ENCODE measurements at regions not wholly inside any gene's neighbourhood (a gene's known extent, or its start where the extent isn't known, plus 50 kb on each side); places are given as distances from the start of the nearest gene placed in this dataset.

DNA sequence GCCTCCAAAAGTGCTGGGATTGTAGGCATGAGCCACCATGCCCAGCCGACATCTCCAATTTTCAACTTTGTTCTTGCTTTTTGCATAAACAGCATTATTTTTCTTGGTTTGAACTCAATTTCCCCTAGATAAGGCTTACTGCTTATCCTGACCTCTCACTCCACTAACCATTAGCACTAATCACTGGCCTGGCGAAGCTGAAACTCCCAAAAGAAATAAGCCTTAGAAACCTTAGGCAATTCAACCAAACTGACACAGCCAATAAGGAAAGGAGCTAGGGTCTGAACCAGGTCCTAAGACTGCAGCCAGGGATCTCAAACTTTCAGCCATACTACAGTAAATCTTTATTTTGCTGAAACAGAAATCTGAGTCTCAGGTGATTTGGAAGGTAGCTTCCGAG is 448.0 kb downstream of the RMST start:
- Histone ChIP-seq H3K4me3 (ENCODE audit: low read length) (no peak overlapping the region), H3K4me1 (ENCODE audit: control insufficient read depth, insufficient read depth, low read length) (no peaks in the 10 kb centered on the region), H3K36me3 (ENCODE audit: control insufficient read depth, insufficient read depth, low read length) (no peaks in the 10 kb centered on the region), H3K9ac (ENCODE audit: low read length) (no peak overlapping the region), H3K27me3 (ENCODE audit: control insufficient read depth, insufficient read depth, low read length) (no peaks in the 10 kb centered on the region), H3K27ac (ENCODE audit: low read depth, low read length) (no peak overlapping the region)

DNA sequence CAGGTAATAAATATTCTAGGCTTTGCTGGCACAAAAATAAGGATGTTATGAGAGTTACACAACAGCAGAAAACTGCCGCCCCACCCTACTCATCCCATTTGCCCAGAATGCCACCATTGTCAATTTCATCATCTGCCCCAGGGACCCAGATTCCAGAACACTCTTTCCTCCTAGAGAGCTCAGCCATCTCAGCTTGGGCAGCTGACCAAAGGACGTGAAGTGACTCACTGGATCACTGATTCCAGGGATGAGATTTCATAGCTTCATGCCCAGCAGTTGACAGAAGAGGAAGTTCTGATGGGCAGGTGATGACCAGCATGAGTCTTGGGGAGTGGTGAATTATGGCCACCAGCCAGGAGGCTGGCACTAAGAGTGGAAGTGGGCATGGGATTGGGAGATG is 450.3 kb downstream of the RMST start:
- no peak overlapping the region for H3K9ac ChIP-seq (ENCODE audit: low read length)
- H3K4me3 ChIP-seq (ENCODE audit: low read length), result no peak overlapping the region
- H3K27me3 ChIP-seq (ENCODE audit: control insufficient read depth, insufficient read depth, low read length), result no peaks in the 10 kb centered on the region
- no peaks in the 10 kb centered on the region for H3K4me1 ChIP-seq (ENCODE audit: control insufficient read depth, insufficient read depth, low read length)
- H3K27ac ChIP-seq (ENCODE audit: low read depth, low read length), result no peak overlapping the region
- H3K36me3 ChIP-seq (ENCODE audit: control insufficient read depth, insufficient read depth, low read length), result no peaks in the 10 kb centered on the region

DNA sequence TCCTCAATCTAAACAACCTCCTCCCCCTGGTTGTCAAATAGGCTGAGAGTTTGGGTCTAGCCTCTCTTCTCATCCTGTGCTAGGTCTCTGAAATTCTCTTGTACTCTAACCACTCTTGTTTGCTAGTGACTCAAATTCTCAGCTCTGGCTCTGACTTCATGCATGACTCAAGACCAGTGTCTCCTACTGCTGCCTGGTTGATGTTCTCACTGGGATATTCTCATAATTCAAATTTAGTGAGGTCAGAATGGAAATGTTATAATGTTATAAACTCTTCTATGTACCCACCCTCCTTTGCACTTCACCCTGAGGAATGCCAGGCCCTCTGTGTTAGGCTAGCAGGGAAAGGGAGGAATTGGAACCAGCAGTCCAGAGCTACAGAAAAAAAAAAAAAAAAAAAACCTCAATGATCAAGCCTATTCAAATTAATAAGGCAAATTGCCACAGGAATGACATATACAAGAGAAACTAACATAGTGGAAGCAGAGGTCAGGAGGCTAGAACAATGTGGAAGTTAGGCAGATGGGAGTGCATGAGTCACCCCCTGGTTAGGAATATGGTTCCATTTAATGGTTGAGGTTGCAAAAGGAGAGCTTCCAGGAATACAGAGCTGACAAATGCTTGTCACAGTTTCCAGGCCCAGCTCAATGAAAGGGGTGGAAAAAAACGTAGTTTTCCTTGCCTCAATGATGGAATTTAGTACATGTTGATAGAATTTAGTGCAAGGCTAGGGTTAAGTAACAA is 459.5 kb downstream of the RMST start:
- H3K27ac ChIP-seq (ENCODE audit: low read depth, low read length), result no peak overlapping the region
- no peak overlapping the region for H3K4me3 ChIP-seq (ENCODE audit: low read length)
- no peaks in the 10 kb centered on the region for H3K27me3 ChIP-seq (ENCODE audit: control insufficient read depth, insufficient read depth, low read length)
- H3K36me3 ChIP-seq (ENCODE audit: control insufficient read depth, insufficient read depth, low read length), result no peaks in the 10 kb centered on the region
- peaks cover 2% of the 10 kb centered on the region for H3K4me1 ChIP-seq (ENCODE audit: control insufficient read depth, insufficient read depth, low read length)
- H3K9ac ChIP-seq (ENCODE audit: low read length), result no peak overlapping the region

DNA sequence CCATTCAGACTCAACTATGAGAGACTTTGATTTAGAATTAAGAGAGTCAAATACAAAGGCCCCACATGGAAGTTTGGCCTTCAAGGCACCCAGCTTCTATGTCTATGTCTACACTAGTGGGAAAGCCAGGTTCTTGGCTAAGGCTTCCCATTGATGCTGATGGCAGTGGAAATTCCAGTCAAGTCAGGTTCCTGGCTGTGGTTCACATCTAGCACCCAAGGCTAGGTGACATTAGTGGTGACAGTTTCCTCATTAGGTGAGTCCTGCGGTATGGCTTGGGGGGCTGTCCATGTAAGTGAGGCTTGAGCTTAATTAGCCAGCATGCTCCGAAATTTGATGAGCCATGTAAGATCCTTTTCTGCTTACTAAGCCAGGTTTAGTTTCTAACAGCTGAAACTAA is 460.9 kb downstream of the RMST start:
- peaks cover 2% of the 10 kb centered on the region for H3K4me1 ChIP-seq (ENCODE audit: control insufficient read depth, insufficient read depth, low read length)
- no peaks in the 10 kb centered on the region for H3K27me3 ChIP-seq (ENCODE audit: control insufficient read depth, insufficient read depth, low read length)
- no peak overlapping the region for H3K27ac ChIP-seq (ENCODE audit: low read depth, low read length)
- H3K4me3 ChIP-seq (ENCODE audit: low read length), result no peak overlapping the region
- no peak overlapping the region for H3K9ac ChIP-seq (ENCODE audit: low read length)
- H3K36me3 ChIP-seq (ENCODE audit: control insufficient read depth, insufficient read depth, low read length), result no peaks in the 10 kb centered on the region

DNA sequence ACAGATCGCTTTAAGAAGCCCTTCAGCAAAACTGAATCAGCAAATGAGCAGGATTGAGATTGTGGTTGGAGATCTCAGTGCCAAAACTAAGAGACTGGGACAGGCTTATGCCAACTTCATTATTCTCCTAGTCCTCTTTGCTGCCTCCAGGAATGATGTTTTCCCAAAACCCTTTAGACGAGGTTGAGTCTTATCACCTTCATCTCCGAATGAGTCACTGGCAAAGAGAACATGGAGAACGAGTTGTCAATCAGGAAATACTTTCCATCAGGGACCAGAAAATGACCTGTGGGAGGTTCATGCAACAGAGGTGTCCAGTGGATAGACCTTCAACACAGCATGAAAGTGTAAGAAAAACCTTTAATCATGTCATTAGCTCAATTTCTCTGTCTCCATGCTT is 461.5 kb downstream of the RMST start:
- Histone ChIP-seq H3K27ac (ENCODE audit: low read depth, low read length) (no peak overlapping the region), H3K9ac (ENCODE audit: low read length) (no peak overlapping the region), H3K36me3 (ENCODE audit: control insufficient read depth, insufficient read depth, low read length) (no peaks in the 10 kb centered on the region), H3K27me3 (ENCODE audit: control insufficient read depth, insufficient read depth, low read length) (no peaks in the 10 kb centered on the region), H3K4me3 (ENCODE audit: low read length) (no peak overlapping the region), H3K4me1 (ENCODE audit: control insufficient read depth, insufficient read depth, low read length) (peaks cover 2% of the 10 kb centered on the region)

DNA sequence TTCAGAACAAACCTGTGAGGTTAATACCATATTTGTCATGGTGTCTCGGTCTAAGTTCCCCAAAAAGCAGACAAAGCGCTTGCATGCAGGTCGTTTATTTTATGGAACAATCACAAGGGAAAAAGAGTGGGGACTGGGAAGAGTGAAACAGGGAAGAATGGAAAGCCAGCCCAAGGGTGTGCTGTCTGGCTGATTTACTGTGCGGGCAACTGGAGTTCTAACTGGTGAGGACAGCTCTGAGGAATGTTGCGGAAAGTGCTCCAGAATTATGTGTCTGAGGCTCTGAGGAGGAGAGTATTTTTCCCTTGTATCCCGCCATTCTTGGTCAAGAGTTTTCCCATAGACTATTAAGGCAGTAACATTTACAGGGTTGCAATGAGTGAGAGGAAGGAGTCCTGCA is 465.4 kb downstream of the RMST start:
- Histone ChIP-seq H3K36me3 (ENCODE audit: control insufficient read depth, insufficient read depth, low read length) (no peaks in the 10 kb centered on the region), H3K4me1 (ENCODE audit: control insufficient read depth, insufficient read depth, low read length) (no peaks in the 10 kb centered on the region), H3K4me3 (ENCODE audit: low read length) (no peak overlapping the region), H3K27me3 (ENCODE audit: control insufficient read depth, insufficient read depth, low read length) (no peaks in the 10 kb centered on the region), H3K27ac (ENCODE audit: low read depth, low read length) (no peak overlapping the region), H3K9ac (ENCODE audit: low read length) (no peak overlapping the region)

DNA sequence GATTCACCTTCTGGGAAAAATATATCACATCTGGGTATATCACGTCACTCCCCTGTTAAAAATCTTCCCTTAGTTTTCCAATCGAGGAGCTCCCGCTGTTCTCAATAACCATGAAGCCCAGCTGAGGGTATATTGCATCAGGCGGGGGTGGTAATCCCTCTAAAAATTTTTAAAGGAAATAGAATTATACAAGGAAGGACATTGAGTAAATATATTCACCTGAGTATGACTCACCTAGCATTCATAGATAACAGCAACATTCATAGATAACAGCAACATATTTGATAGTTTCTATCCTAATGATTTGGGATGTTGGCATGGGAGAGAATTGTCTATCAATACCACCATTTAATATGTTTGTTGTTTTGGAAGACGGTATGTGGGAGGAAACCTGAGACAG is 473.6 kb downstream of the RMST start:
- Histone ChIP-seq H3K4me1 (ENCODE audit: control insufficient read depth, insufficient read depth, low read length) (no peaks in the 10 kb centered on the region), H3K4me3 (ENCODE audit: low read length) (no peak overlapping the region), H3K27ac (ENCODE audit: low read depth, low read length) (no peak overlapping the region), H3K36me3 (ENCODE audit: control insufficient read depth, insufficient read depth, low read length) (no peaks in the 10 kb centered on the region), H3K27me3 (ENCODE audit: control insufficient read depth, insufficient read depth, low read length) (no peaks in the 10 kb centered on the region), H3K9ac (ENCODE audit: low read length) (no peak overlapping the region)

DNA sequence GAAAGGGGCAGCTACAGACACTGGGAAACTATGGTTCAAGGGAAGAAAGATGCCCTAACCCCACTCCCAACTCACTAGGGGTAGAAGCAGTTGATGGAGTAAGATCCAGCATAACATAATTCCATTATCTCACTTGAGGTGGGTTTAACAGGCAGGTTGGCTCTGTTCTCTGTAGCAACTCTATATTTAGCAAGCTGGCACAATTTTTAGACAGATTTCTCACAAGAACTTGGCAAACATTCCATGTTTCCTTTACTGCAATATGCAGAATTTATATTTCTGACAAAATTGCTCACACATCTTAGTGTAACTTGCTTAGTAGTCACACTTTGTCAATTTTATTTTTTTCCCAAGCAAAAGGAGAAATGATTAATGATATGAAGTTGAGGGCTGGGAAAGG is 475.4 kb downstream of the RMST start:
- no peaks in the 10 kb centered on the region for H3K27me3 ChIP-seq (ENCODE audit: control insufficient read depth, insufficient read depth, low read length)

DNA sequence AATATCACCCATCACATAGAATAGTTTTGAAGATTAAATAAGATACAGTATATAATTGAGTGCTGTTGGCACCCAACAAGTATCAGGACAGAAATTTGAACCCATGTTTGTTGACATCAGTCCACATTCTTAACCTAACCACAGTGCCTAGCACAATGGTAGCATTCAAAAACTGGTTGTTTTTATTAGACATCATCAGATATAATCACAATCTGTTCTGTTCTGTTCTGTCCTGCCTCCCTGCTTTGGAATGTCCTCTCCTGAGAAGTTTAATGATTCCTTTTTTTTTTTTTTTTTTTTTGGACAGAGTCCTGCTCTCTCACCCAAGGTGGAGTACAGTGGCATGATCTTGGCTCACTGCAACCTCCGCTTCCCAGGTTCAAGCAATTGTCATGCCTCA is 476.6 kb downstream of the RMST start:
- H3K27ac ChIP-seq (ENCODE audit: low read depth, low read length), result no peak overlapping the region
- no peak overlapping the region for H3K9ac ChIP-seq (ENCODE audit: low read length)
- H3K4me3 ChIP-seq (ENCODE audit: low read length), result no peak overlapping the region
- H3K36me3 ChIP-seq (ENCODE audit: control insufficient read depth, insufficient read depth, low read length), result no peaks in the 10 kb centered on the region
- H3K4me1 ChIP-seq (ENCODE audit: control insufficient read depth, insufficient read depth, low read length), result no peaks in the 10 kb centered on the region
- H3K27me3 ChIP-seq (ENCODE audit: control insufficient read depth, insufficient read depth, low read length), result no peaks in the 10 kb centered on the region

More for the DNA sequence above, 475.4 kb downstream of the RMST start:
- no peak overlapping the region for H3K4me3 ChIP-seq (ENCODE audit: low read length)
- no peak overlapping the region for H3K9ac ChIP-seq (ENCODE audit: low read length)
- no peaks in the 10 kb centered on the region for H3K36me3 ChIP-seq (ENCODE audit: control insufficient read depth, insufficient read depth, low read length)
- H3K4me1 ChIP-seq (ENCODE audit: control insufficient read depth, insufficient read depth, low read length), result no peaks in the 10 kb centered on the region
- H3K27ac ChIP-seq (ENCODE audit: low read depth, low read length), result no peak overlapping the region

DNA sequence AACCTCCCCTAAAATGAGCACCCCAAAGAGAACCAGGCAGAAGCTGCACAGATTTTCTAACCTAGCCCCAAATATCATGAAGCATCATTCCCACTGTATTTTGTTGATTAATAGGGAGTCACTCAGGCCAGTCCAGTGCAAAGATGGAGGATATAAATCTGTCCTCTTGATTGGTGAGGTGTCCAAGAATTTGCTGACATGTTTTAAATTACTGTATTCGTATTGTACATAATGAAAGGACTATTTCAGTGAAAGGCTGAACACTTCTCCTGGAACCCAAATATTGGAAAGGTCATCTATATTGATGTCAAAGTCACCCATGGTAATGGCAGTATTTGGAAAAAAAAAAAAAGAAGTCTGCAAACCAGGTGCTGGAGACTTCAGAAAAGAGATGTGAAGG is 477.5 kb downstream of the RMST start:
- Histone ChIP-seq H3K4me3 (ENCODE audit: low read length) (no peak overlapping the region), H3K27me3 (ENCODE audit: control insufficient read depth, insufficient read depth, low read length) (no peaks in the 10 kb centered on the region), H3K36me3 (ENCODE audit: control insufficient read depth, insufficient read depth, low read length) (no peaks in the 10 kb centered on the region), H3K9ac (ENCODE audit: low read length) (no peak overlapping the region), H3K27ac (ENCODE audit: low read depth, low read length) (no peak overlapping the region), H3K4me1 (ENCODE audit: control insufficient read depth, insufficient read depth, low read length) (no peaks in the 10 kb centered on the region)

DNA sequence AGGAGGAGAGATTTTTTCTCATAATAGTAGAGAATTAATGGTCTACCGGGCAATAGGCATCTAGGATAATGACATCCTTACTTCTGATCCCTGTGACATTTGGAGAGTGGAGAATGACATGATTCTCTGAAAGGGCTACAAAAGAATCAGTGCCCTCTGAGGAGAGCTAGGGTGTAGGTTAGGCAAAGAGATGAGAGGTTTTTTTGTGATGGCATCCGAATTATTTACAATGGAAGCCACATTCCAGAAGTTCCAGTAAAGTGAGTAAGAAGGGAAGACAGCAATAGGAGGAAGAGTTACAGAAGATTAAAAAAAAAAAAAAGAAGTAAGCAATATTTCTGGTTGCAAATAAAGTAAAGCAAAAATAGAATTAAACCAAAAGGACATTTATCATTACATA is 478.0 kb downstream of the RMST start:
- no peak overlapping the region for H3K9ac ChIP-seq (ENCODE audit: low read length)
- H3K36me3 ChIP-seq (ENCODE audit: control insufficient read depth, insufficient read depth, low read length), result no peaks in the 10 kb centered on the region
- H3K27ac ChIP-seq (ENCODE audit: low read depth, low read length), result no peak overlapping the region
- no peaks in the 10 kb centered on the region for H3K27me3 ChIP-seq (ENCODE audit: control insufficient read depth, insufficient read depth, low read length)
- H3K4me3 ChIP-seq (ENCODE audit: low read length), result no peak overlapping the region
- H3K4me1 ChIP-seq (ENCODE audit: control insufficient read depth, insufficient read depth, low read length), result no peaks in the 10 kb centered on the region

DNA sequence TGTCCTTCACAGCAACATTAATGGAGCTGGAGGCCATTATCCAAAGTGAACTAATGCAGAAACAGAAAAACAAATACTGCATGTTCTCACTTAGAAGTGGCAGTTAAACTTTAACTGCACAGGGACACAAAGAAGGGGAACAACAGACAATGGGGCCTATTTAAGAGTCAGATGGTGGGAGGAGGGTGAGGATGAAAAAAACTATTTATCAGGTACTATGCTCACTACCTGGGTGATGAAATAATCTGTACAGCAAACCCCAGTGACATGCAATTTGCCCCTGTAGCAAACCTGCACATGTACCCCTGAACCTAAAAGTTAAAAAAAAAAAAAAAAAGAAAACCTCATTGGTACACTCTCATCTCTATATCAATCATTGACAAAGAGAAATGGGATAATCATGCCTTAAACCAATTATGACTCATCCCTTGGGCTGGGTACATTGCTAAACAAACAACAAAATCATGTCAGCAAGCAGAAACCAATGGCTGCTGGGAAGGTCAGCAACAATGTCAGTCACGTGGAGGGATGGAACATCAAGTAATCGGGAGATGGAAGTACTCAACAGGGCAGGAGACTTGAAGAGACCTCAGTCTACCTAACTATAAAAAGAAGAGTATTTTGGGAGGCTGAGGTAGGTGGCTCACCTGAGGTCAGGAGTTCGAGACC is 479.2 kb downstream of the RMST start:
- Histone ChIP-seq H3K4me3 (ENCODE audit: low read length) (no peak overlapping the region), H3K27me3 (ENCODE audit: control insufficient read depth, insufficient read depth, low read length) (no peaks in the 10 kb centered on the region), H3K27ac (ENCODE audit: low read depth, low read length) (no peak overlapping the region), H3K36me3 (ENCODE audit: control insufficient read depth, insufficient read depth, low read length) (no peaks in the 10 kb centered on the region), H3K4me1 (ENCODE audit: control insufficient read depth, insufficient read depth, low read length) (no peaks in the 10 kb centered on the region), H3K9ac (ENCODE audit: low read length) (no peak overlapping the region)

DNA sequence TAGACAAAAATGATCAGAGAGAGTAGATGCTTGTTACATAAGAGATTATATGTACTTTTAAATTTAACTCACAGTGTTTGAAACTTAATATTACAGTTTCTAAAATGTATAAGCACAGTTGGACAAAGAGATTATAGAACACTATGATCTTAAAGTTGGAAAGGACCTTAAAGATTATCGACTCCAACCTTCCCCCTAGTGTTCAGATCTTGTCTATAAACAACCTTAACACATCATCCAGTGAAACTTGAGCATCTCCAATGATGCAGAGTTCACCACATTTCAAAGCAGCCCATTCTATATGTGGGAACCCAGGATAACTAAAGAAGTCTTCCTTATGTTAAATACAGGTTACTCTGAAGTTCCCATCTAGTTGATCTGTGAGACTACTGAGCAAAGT is 480.8 kb downstream of the RMST start:
- H3K4me3 ChIP-seq (ENCODE audit: low read length), result no peak overlapping the region
- H3K4me1 ChIP-seq (ENCODE audit: control insufficient read depth, insufficient read depth, low read length), result no peaks in the 10 kb centered on the region
- no peaks in the 10 kb centered on the region for H3K36me3 ChIP-seq (ENCODE audit: control insufficient read depth, insufficient read depth, low read length)
- H3K9ac ChIP-seq (ENCODE audit: low read length), result no peak overlapping the region
- H3K27ac ChIP-seq (ENCODE audit: low read depth, low read length), result no peak overlapping the region
- H3K27me3 ChIP-seq (ENCODE audit: control insufficient read depth, insufficient read depth, low read length), result no peaks in the 10 kb centered on the region
